ENCODE measurements at regions not wholly inside any gene's neighbourhood (a gene's known extent, or its start where the extent isn't known, plus 50 kb on each side); places are given as distances from the start of the nearest gene placed in this dataset.

GRCh38 chr18:78822171-78822948, 157.3 kb upstream of the SALL3 start (continued):
- TF ChIP-seq, protein P1, sequence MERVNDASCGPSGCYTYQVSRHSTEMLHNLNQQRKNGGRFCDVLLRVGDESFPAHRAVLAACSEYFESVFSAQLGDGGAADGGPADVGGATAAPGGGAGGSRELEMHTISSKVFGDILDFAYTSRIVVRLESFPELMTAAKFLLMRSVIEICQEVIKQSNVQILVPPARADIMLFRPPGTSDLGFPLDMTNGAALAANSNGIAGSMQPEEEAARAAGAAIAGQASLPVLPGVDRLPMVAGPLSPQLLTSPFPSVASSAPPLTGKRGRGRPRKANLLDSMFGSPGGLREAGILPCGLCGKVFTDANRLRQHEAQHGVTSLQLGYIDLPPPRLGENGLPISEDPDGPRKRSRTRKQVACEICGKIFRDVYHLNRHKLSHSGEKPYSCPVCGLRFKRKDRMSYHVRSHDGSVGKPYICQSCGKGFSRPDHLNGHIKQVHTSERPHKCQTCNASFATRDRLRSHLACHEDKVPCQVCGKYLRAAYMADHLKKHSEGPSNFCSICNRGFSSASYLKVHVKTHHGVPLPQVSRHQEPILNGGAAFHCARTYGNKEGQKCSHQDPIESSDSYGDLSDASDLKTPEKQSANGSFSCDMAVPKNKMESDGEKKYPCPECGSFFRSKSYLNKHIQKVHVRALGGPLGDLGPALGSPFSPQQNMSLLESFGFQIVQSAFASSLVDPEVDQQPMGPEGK (CRISPR knock-in tag; IDR thresholded peaks at IDR 0.05; ENCODE audit: borderline replicate concordance) = no peak
- TF ChIP-seq ZC3H10 (CRISPR knock-in tag; IDR thresholded peaks at IDR 0.05) (no peak), GLIS3 (CRISPR knock-in tag; IDR thresholded peaks at IDR 0.05) (no peak), CSRNP3 (CRISPR knock-in tag; IDR thresholded peaks at IDR 0.05) (no peak), OSR1 (CRISPR knock-in tag; IDR thresholded peaks at IDR 0.05) (no peak), BACH2 (CRISPR knock-in tag; IDR thresholded peaks at IDR 0.05; ENCODE audit: borderline replicate concordance) (no peak), ZFP30 (CRISPR knock-in tag; IDR thresholded peaks at IDR 0.05) (no peak), TOX (CRISPR knock-in tag; IDR thresholded peaks at IDR 0.05; ENCODE audit: borderline replicate concordance) (no peak), PPARA (CRISPR knock-in tag; IDR thresholded peaks at IDR 0.05; ENCODE audit: borderline replicate concordance) (no peak)

DNA sequence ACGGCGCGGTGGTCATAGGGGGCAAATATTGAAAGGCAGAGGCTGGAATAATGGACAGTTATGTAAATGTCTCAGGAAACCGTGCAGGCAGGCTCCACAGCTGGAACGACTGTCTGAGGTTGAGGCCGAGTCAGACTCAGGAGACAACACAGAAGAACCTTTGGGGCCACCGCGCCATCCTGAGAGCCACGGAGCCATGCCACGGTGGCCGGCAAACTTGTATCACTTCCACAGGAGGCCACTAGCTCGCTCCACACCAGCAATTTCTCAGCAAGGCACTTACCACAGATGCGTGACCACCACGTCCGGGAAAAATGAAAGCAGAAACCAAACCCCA, 156.7 kb upstream of the SALL3 start:
- no peak for ATAC-seq
- TF ChIP-seq BACH2 (CRISPR knock-in tag; IDR thresholded peaks at IDR 0.05; ENCODE audit: borderline replicate concordance) = no peak
- no peak for TF ChIP-seq CSRNP3 (CRISPR knock-in tag; IDR thresholded peaks at IDR 0.05)
- TF ChIP-seq OSR1 (CRISPR knock-in tag; IDR thresholded peaks at IDR 0.05) = no peak
- TF ChIP-seq ZNF565 (CRISPR knock-in tag; conservative IDR thresholded peaks at IDR 0.05; ENCODE audit: low read depth) = no peak
- no peak for TF ChIP-seq ZFP3 (CRISPR knock-in tag; IDR thresholded peaks at IDR 0.05)
- TF ChIP-seq, protein P1 (CRISPR knock-in tag; IDR thresholded peaks at IDR 0.05; ENCODE audit: borderline replicate concordance) = no peak
- TF ChIP-seq ARNTL (CRISPR knock-in tag; IDR thresholded peaks at IDR 0.05; ENCODE audit: borderline replicate concordance, low read depth) = no peak
- TF ChIP-seq ZNF8 (CRISPR knock-in tag; IDR thresholded peaks at IDR 0.05) = no peak
- no peak for TF ChIP-seq ZNF70 (CRISPR knock-in tag; IDR thresholded peaks at IDR 0.05)
- TF ChIP-seq GLIS3 (CRISPR knock-in tag; IDR thresholded peaks at IDR 0.05) = no peak
- TF ChIP-seq ISL1 (CRISPR knock-in tag; IDR thresholded peaks at IDR 0.05) = no peak
- TF ChIP-seq CSDC2 (CRISPR knock-in tag; IDR thresholded peaks at IDR 0.05) = no peak
- TF ChIP-seq ZFP30 (CRISPR knock-in tag; IDR thresholded peaks at IDR 0.05) = no peak
- TF ChIP-seq PPARA (CRISPR knock-in tag; IDR thresholded peaks at IDR 0.05; ENCODE audit: borderline replicate concordance) = no peak
- no peak for TF ChIP-seq RARB (CRISPR knock-in tag; IDR thresholded peaks at IDR 0.05)
- TF ChIP-seq, protein P2, sequence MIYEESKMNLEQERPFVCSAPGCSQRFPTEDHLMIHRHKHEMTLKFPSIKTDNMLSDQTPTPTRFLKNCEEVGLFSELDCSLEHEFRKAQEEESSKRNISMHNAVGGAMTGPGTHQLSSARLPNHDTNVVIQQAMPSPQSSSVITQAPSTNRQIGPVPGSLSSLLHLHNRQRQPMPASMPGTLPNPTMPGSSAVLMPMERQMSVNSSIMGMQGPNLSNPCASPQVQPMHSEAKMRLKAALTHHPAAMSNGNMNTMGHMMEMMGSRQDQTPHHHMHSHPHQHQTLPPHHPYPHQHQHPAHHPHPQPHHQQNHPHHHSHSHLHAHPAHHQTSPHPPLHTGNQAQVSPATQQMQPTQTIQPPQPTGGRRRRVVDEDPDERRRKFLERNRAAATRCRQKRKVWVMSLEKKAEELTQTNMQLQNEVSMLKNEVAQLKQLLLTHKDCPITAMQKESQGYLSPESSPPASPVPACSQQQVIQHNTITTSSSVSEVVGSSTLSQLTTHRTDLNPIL (CRISPR knock-in tag; IDR thresholded peaks at IDR 0.05; ENCODE audit: low read depth) = no peak
- TF ChIP-seq ESRRG (CRISPR knock-in tag; IDR thresholded peaks at IDR 0.05) = no peak
- TF ChIP-seq TSHZ2 (CRISPR knock-in tag; IDR thresholded peaks at IDR 0.05) = no peak
